ENCODE measurements at regions not wholly inside any gene's neighbourhood (a gene's known extent, or its start where the extent isn't known, plus 50 kb on each side); places are given as distances from the start of the nearest gene placed in this dataset.

GRCh38 chr5:88583471-88583870 is 299.5 kb downstream of the MEF2C start:
- TF ChIP-seq CTCF (IDR thresholded peaks at IDR 0.05; ENCODE audit: low read depth, low read length, poor library complexity, severe bottlenecking) (no peak), EZH2phosphoT487 (IDR thresholded peaks at IDR 0.05; ENCODE audit: borderline replicate concordance, low read length) (no peak)

Data from DOHH2 (cell line).